K562 (cell line): ENCODE measurements at regions not wholly inside any gene's neighbourhood (a gene's known extent, or its start where the extent isn't known, plus 50 kb on each side); places are given as distances from the start of the nearest gene placed in this dataset.

Experiments used
- ATAC-seq: fragments of 200-7000 bp; cut with Tn5 transposase; 3 replicates; pipeline ENCODE4 v1.9.1; 2020; ENCODE audit warnings: moderate library complexity
- BruUV-seq: library from RNA; stranded (reverse); fragments of 400-500 nt; replicated peaks from 2 replicates; lab custom pipeline; 2021; lab: Mats Ljungman, UMichigan
- CTCF ChIA-PET: fragments of 300-600 bp; formaldehyde crosslinking; extraction: SDS; loops from one replicate; lab custom pipeline; 2021; ENCODE audit warnings: low intra/inter-chr PET ratio; lab: Yijun Ruan, JAX
- POLR2A ChIA-PET: fragments of 300-600, 350-650 bp; sonication (Branson Sonifier 250); formaldehyde crosslinking; extraction: SDS; loops from one replicate; lab custom pipeline; 2021; ENCODE audit warnings: antibody characterized with exemption, inconsistent platforms; lab: Yijun Ruan, JAX
- DNase-seq, 4 experiments: peaks; one replicate each; pipeline versions ENCODE4 v3.0.0 to v3.0.0-alpha.2; 2011 to 2018; ENCODE audit warnings: low spot score in 3 of 4, mixed read lengths in 3 of 4; ENCODE audit errors: extremely low read depth in 1 of 4
- FAIRE-seq: peaks from 2 replicates; lab custom pipeline; 2011; peaks lifted over from hg19 to GRCh38; lab: Jason Lieb, UNC
- H2AFZ ChIP-seq: 2 replicates; pipeline ENCODE4 v1.6.0; 2011; ENCODE audit warnings: low read depth, low read length, control low read depth, inconsistent platforms
- H3K27ac ChIP-seq: fragments of 200-600 bp; 3 replicates; pipeline ENCODE4 v1.8.0; 2011; ENCODE audit warnings: low read depth, mild to moderate bottlenecking, control low read depth, inconsistent platforms, low read length, moderate library complexity, mixed read lengths; ENCODE audit errors: extremely low read depth
- H3K27me3 ChIP-seq, 2 experiments: fragments of 300-600 bp in 1 of 2; 2 replicates in 1 of 2; 3 replicates in 1 of 2; pipeline versions ENCODE4 v1.6.0 to v1.8.0; 2011; ENCODE audit warnings: inconsistent platforms in 2 of 2, low read length in 2 of 2, mild to moderate bottlenecking in 1 of 2, mixed read lengths in 1 of 2, moderate library complexity in 1 of 2; ENCODE audit not compliant: control insufficient read depth in 2 of 2, insufficient read depth in 2 of 2
- H3K36me3 ChIP-seq: fragments of 300-600 bp; 3 replicates; pipeline ENCODE4 v1.8.0; 2011; ENCODE audit warnings: mild to moderate bottlenecking, low read length, inconsistent platforms; ENCODE audit not compliant: control insufficient read depth, insufficient read depth
- H3K4me1 ChIP-seq, 2 experiments: fragments of 200-600 bp in 1 of 2; replicated peaks in 1 of 2; 2 replicates in 1 of 2; 3 replicates in 1 of 2; pipeline versions ENCODE4 v1.5.1 to v1.8.0; 2011; ENCODE audit warnings: inconsistent platforms in 2 of 2, low read length in 2 of 2, mild to moderate bottlenecking in 1 of 2, mixed read lengths in 1 of 2, moderate library complexity in 1 of 2; ENCODE audit not compliant: control insufficient read depth in 2 of 2, insufficient read depth in 2 of 2
- H3K4me2 ChIP-seq: 2 replicates; pipeline ENCODE4 v1.6.1; 2011; ENCODE audit warnings: low read length, control low read depth, inconsistent platforms, mixed read lengths; ENCODE audit not compliant: insufficient read depth
- H3K4me3 ChIP-seq: fragments of 200-600 bp; sonication (generic), shearing (Covaris generic); 2 replicates; pipeline ENCODE4 v1.5.1; 2016; ENCODE audit warnings: control low read depth, inconsistent platforms
- H3K79me2 ChIP-seq: fragments of 200-600 bp; 3 replicates; pipeline ENCODE4 v1.8.0; 2011; ENCODE audit warnings: low read length, inconsistent platforms; ENCODE audit not compliant: control insufficient read depth, insufficient read depth
- H3K9ac ChIP-seq, 2 experiments: 2 replicates each; pipeline versions ENCODE4 v1.6.0 to v1.6.1; 2011; ENCODE audit warnings: low read depth in 2 of 2, low read length in 2 of 2, control low read depth in 1 of 2, inconsistent platforms in 1 of 2, mild to moderate bottlenecking in 1 of 2, mixed read lengths in 1 of 2; ENCODE audit not compliant: insufficient read depth in 1 of 2
- H3K9me1 ChIP-seq: one replicate; pipeline ENCODE4 v1.6.0; 2011; ENCODE audit warnings: inconsistent platforms, mild to moderate bottlenecking, low read length, moderate library complexity; ENCODE audit not compliant: control insufficient read depth, insufficient read depth
- H3K9me3 ChIP-seq: replicated peaks from 2 replicates; pipeline ENCODE4 v1.5.1; 2011; ENCODE audit warnings: low read depth, low read length, inconsistent platforms; ENCODE audit not compliant: control insufficient read depth, insufficient read depth
- H4K20me1 ChIP-seq: replicated peaks from 2 replicates; pipeline ENCODE4 v1.6.1; 2011; ENCODE audit warnings: low read length, inconsistent platforms, mixed read lengths; ENCODE audit not compliant: control insufficient read depth, insufficient read depth
- NR3C1 ChIP-seq: sonication (generic); formaldehyde crosslinking; IDR thresholded peaks from 2 replicates; pipeline ENCODE4 v1.8.1; 2022; ENCODE audit warnings: missing genetic modification reagents
- TEAD2 ChIP-seq: fragments of 450-650 bp; IDR thresholded peaks from 2 replicates; pipeline ENCODE4 v1.6.1; 2016; ENCODE audit warnings: missing genetic modification characterization, control low read depth, missing compliant biosample characterization
- TEAD4 ChIP-seq, 2 experiments: sonication (generic) in 1 of 2; formaldehyde crosslinking in 1 of 2; IDR thresholded peaks; 2 replicates each; pipeline versions ENCODE4 v1.6.1 to v1.8.0; 2012 to 2022; ENCODE audit warnings: borderline replicate concordance in 1 of 2, inconsistent platforms in 1 of 2, low read length in 1 of 2, mild to moderate bottlenecking in 1 of 2, missing genetic modification reagents in 1 of 2
- XRCC5 ChIP-seq: fragments of 200-400 bp; formaldehyde crosslinking; IDR thresholded peaks from 2 replicates; pipeline ENCODE4 v1.6.1; 2017; ENCODE audit warnings: low read depth, mild to moderate bottlenecking, low read length
- ZC3H4 ChIP-seq: sonication (generic); formaldehyde crosslinking; IDR thresholded peaks from 2 replicates; pipeline ENCODE4 v1.9.0; 2021; ENCODE audit warnings: missing genetic modification reagents, borderline replicate concordance
- WGBS: fragments of 100-300 bp; shearing (Covaris generic); methylation state at CpG from one replicate; pipeline ENCODE4 v1.1.6; 2016; ENCODE audit warnings: low coverage, mixed read lengths; ENCODE audit not compliant: insufficient coverage; ENCODE audit errors: missing lambda C conversion rate; 5-methylcytosine and 5-hydroxymethylcytosine counted together
- in situ Hi-C: fragments of 300-500 bp; cut with MboI; formaldehyde crosslinking; loops from 4 replicates; pipeline ENCODE4 v1.15.0; 2018; ENCODE audit warnings: inconsistent platforms, mixed read lengths
- intact Hi-C: fragments of 100-400 bp; cut with micrococcal nuclease; formaldehyde crosslinking; loops from 2 replicates; pipeline ENCODE4 v1.14.2; 2022
- TF ChIP-seq, protein P1 (sequence below): fragments of 450-650 bp; IDR thresholded peaks from 2 replicates; pipeline ENCODE4 v1.6.1; 2018; ENCODE audit warnings: mild to moderate bottlenecking, low read depth; ENCODE audit not compliant: partially characterized antibody

DNA sequence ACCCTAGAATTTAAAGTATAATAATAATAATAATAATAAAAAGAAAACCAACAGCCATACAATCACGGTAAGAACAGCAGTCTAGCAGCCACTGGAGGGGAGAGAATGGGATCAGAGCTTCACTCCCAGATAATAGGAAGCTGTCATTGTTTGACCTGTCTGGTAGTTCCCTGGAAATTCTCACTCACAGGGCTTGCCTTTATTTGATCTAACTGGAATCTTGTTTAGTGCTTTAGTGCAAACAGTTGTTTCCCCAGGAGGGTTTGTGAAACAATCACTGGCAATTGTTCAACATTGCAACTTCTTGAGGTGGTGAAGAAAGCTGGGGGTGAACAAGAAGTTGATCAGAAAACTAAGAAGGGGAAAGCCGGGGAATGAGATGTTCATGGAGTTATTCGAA lies 68.7 kb upstream of the PTCSC3 start (continued):
- TF ChIP-seq, protein P1, sequence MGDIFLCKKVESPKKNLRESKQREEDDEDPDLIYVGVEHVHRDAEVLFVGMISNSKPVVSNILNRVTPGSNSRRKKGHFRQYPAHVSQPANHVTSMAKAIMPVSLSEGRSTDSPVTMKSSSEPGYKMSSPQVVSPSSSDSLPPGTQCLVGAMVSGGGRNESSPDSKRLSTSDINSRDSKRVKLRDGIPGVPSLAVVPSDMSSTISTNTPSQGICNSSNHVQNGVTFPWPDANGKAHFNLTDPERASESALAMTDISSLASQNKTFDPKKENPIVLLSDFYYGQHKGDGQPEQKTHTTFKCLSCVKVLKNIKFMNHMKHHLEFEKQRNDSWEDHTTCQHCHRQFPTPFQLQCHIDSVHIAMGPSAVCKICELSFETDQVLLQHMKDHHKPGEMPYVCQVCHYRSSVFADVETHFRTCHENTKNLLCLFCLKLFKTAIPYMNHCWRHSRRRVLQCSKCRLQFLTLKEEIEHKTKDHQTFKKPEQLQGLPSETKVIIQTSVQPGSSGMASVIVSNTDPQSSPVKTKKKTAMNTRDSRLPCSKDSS: no peak
- TF ChIP-seq TEAD2 (tag) (no peak), NR3C1 (CRISPR knock-in tag) (no peak), ZC3H4 (CRISPR knock-in tag) (no peak)

DNA sequence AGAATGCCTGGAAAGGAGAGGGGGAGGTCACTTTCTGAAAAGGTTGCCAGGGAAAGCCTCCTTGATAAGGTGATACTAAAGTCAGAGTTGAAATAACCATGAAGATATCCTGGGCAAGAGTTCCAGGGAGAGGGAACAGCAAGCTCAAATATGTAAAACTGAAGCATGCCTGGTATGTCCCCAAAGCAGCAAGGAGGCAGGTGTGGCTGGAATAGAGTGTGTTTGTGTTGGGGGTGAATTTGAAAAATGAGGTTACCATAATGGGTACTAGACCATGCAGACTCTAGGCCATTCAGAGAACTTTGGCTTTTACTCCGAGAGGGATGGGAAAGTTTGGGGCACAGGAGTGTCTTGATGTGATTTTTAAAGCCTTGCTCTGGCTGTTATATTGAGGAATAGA lies 66.7 kb upstream of the PTCSC3 start:
- WGBS: 50% methylated on average over 1 of the region's 1 CpG
- in situ Hi-C loops: no loop called here
- no peaks in the 10 kb centered on the region for H3K9me3 ChIP-seq
- no peak for TF ChIP-seq TEAD4 (IDR thresholded peaks at IDR 0.05; ENCODE audit: low read length)
- no peak for TF ChIP-seq TEAD4 (CRISPR knock-in tag; IDR thresholded peaks at IDR 0.05; ENCODE audit: borderline replicate concordance)
- TF ChIP-seq XRCC5: no peak
- ATAC-seq: no peak
- H4K20me1 ChIP-seq: no peaks in the 10 kb centered on the region
- H3K9ac ChIP-seq: no peak overlapping the region
- no peak for FAIRE-seq
- H3K36me3 ChIP-seq: no peaks in the 10 kb centered on the region
- H3K9me1 ChIP-seq: no peaks in the 10 kb centered on the region
- POLR2A ChIA-PET: interaction anchor here (1.0 kb wide), 1 partner anchor 9 kb away, joined by 3 read pairs; no protein-coding TSS in a partner anchor
- CTCF ChIA-PET: no interaction called here
- H3K4me2 ChIP-seq: no peak overlapping the region
- H3K4me1 ChIP-seq: no peaks in the 10 kb centered on the region
- BruUV-seq: no TSS peak
- intact Hi-C loops: no loop called here
- H3K4me3 ChIP-seq: no peak overlapping the region
- H3K27ac ChIP-seq: no peak overlapping the region
- no peak for DNase-seq
- no peaks in the 10 kb centered on the region for H3K27me3 ChIP-seq
- no peaks in the 10 kb centered on the region for H3K79me2 ChIP-seq
- no peak overlapping the region for H2AFZ ChIP-seq
